ENCODE measurements at regions not wholly inside any gene's neighbourhood (a gene's known extent, or its start where the extent isn't known, plus 50 kb on each side); places are given as distances from the start of the nearest gene placed in this dataset.
"Not testable (repeated sequence)": the region's sequence is repeated elsewhere in the genome, so short reads cannot be mapped to it uniquely, and the experiment has no call there.

DNA sequence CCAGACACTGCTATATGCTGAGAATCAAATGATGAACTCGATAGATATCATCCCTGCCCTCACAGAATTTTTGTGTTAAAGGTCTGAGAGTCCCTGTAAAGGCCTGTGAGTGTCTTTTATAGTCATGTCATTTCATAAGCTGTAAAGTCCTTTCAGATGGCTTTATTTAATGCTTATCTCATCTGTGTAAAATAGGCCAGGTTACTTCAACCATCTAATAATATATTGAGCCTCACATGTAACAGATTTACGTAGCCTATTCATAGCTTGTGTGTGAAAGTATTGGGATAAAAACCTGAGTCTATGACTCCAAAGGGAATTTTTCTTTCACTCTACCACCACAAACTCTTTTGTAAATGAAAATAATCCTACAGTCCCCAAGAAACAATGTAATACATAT is 672.0 kb upstream of the SYT4 start:
- no peak overlapping the region for H3K27ac ChIP-seq

GRCh38 chr18:43950062-43950461 is 672.8 kb upstream of the SYT4 start:
- ATAC-seq (replicated peaks in 6 of 8): no peak
- Histone ChIP-seq H3K4me3 (no peak overlapping the region), H3K27ac (no peak overlapping the region), H3K4me1 (replicated peaks in 1 of 2) (peaks cover 0 to 4% of the 10 kb centered on the region in 2 donors)
- 48 to 92% (median 85%) methylated on average over 1 to 3 of the region's 3 CpGs; no CpG with 5 or more reads in 1 of the 10 experiments for WGBS, 10 experiments
- in situ Hi-C loops (cut with MboI; ENCODE audit: low pct_unique_long_range_greater_than_20kb in 2 of 9, low sequenced_read_pairs in 9 of 9, unreplicated experiment in 9 of 9): no loop called here

More for the DNA sequence above, 672.0 kb upstream of the SYT4 start:
- Histone ChIP-seq H3K4me1 (replicated peaks in 1 of 2) (peaks cover 0 to 4% of the 10 kb centered on the region in 2 donors), H3K4me3 (no peak overlapping the region)
- in situ Hi-C loops (cut with MboI; ENCODE audit: low pct_unique_long_range_greater_than_20kb in 2 of 9, low sequenced_read_pairs in 9 of 9, unreplicated experiment in 9 of 9): no loop called here
- WGBS, 10 experiments: 30 to 100% (median 86%) methylated on average over 1 to 2 of the region's 2 CpGs; no CpG with 5 or more reads in 1 of the 10 experiments
- peak in 1 of 8 experiments; percentile 42 for ATAC-seq (replicated peaks in 6 of 8)

DNA sequence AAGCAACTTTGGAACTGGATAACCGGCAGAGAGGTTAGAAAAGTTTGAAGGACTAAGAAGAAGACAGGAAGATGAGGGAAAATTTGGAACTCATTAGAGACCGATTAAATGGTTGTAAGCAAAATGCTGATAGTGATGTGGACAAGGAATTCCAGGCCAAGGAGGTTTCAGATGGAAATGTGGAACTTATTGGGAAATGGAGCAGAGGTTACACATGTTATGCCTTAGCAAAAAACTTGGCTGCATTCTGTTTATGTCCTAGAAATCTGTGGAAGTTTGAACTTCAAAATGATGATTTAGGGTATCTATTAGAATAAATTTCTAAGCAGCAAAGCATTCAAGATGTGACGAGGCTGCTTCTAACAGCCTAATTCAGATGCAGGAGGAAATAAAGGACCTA is 675.1 kb upstream of the SYT4 start:
- 14 to 100% (median 84%) methylated on average over 1 to 3 of the region's 3 CpGs for WGBS, 10 experiments
- ATAC-seq (replicated peaks in 6 of 8): no peak
- in situ Hi-C loops (cut with MboI; ENCODE audit: low pct_unique_long_range_greater_than_20kb in 2 of 9, low sequenced_read_pairs in 9 of 9, unreplicated experiment in 9 of 9): no loop called here
- Histone ChIP-seq H3K4me3 (no peak overlapping the region), H3K27ac (no peak overlapping the region), H3K4me1 (replicated peaks in 1 of 2) (peaks cover 0 to 4% of the 10 kb centered on the region in 2 donors)

DNA sequence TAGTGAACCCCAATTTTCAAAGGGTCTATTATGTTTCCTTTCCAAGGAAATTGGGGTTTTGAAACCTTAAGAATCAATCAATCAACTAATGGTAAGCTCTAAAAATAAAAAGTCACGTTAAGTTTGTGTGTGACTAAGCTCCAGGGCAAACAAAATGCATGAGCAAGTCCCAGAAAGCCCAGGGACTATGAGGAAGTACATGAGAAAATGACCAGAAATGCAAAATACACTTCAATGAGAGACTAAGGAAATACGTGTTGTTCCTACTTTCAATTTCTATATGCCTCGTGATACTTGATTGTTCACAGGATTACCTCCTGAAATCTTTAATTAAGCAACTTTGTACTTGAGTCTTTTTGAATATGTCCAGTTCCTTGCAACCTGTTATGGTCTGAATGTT is 684.4 kb upstream of the SYT4 start:
- peak in 2 of 8 experiments; percentile 16 to 59 for ATAC-seq (replicated peaks in 6 of 8)
- in situ Hi-C loops (cut with MboI; ENCODE audit: low pct_unique_long_range_greater_than_20kb in 2 of 9, low sequenced_read_pairs in 9 of 9, unreplicated experiment in 9 of 9): no loop called here
- Histone ChIP-seq H3K4me3 (no peak overlapping the region), H3K27ac (no peak overlapping the region), H3K4me1 (replicated peaks in 1 of 2) (peaks cover 0 to 2% of the 10 kb centered on the region in 2 donors)
- 0 to 89% (median 68%) methylated on average over 1 to 3 of the region's 3 CpGs; no CpG with 5 or more reads in 1 of the 10 experiments for WGBS, 10 experiments

GRCh38 chr18:43964666-43965065 is 687.4 kb upstream of the SYT4 start:
- Histone ChIP-seq H3K4me3 (no peak overlapping the region), H3K4me1 (replicated peaks in 1 of 2) (peaks cover 0 to 2% of the 10 kb centered on the region in 2 donors), H3K27ac (no peak overlapping the region)
- in situ Hi-C loops (cut with MboI; ENCODE audit: low pct_unique_long_range_greater_than_20kb in 2 of 9, low sequenced_read_pairs in 9 of 9, unreplicated experiment in 9 of 9): no loop called here
- 86 to 100% (median 100%) methylated on average over 1 of the region's 1 CpG; no CpG with 5 or more reads in 5 of the 10 experiments for WGBS, 10 experiments
- ATAC-seq (replicated peaks in 6 of 8): peak in 1 of 8 experiments; percentile 33

- 10 to 97% (median 82%) methylated on average over 1 to 4 of the region's 4 CpGs for whole genome bisulfite sequencing, 10 experiments
Observed at GRCh38 chr18:43965691-43966090, 688.4 kb upstream of the SYT4 start.

GRCh38 chr18:43970656-43971055 is 693.4 kb upstream of the SYT4 start:
- no peak for ATAC-seq (replicated peaks in 6 of 8)
- in situ Hi-C loops (cut with MboI; ENCODE audit: low pct_unique_long_range_greater_than_20kb in 2 of 9, low sequenced_read_pairs in 9 of 9, unreplicated experiment in 9 of 9): no loop called here
- Histone ChIP-seq H3K4me3 (no peak overlapping the region), H3K4me1 (replicated peaks in 1 of 2) (no peaks in the 10 kb centered on the region), H3K27ac (no peak overlapping the region)
- WGBS, 10 experiments: 90 to 91% methylated on average over 3 to 4 of the region's 4 CpGs; no CpG with 5 or more reads in 8 of the 10 experiments

More at GRCh38 chr18:43965691-43966090, 688.4 kb upstream of the SYT4 start:
- Histone ChIP-seq H3K4me1 (replicated peaks in 1 of 2) (peaks cover 0 to 2% of the 10 kb centered on the region in 2 donors), H3K27ac (no peak overlapping the region), H3K4me3 (no peak overlapping the region)
- no peak for ATAC-seq (replicated peaks in 6 of 8)
- in situ Hi-C loops (cut with MboI; ENCODE audit: low pct_unique_long_range_greater_than_20kb in 2 of 9, low sequenced_read_pairs in 9 of 9, unreplicated experiment in 9 of 9): no loop called here

GRCh38 chr18:43978174-43978573 is 700.9 kb upstream of the SYT4 start:
- H3K4me1 ChIP-seq (replicated peaks in 1 of 2): no peaks in the 10 kb centered on the region
- WGBS, 10 experiments: 28 to 100% (median 93%) methylated on average over 1 to 4 of the region's 4 CpGs; no CpG with 5 or more reads in 3 of the 10 experiments
- no peak overlapping the region for H3K27ac ChIP-seq
- in situ Hi-C loops (cut with MboI; ENCODE audit: low pct_unique_long_range_greater_than_20kb in 2 of 9, low sequenced_read_pairs in 9 of 9, unreplicated experiment in 9 of 9): no loop called here
- no peak for ATAC-seq (replicated peaks in 6 of 8)
- H3K4me3 ChIP-seq: no peak overlapping the region

- no peak for ATAC-seq (replicated peaks in 6 of 8)
- H3K27ac ChIP-seq: no peak overlapping the region
- H3K4me1 ChIP-seq (replicated peaks in 1 of 2): no peaks in the 10 kb centered on the region
- no peak overlapping the region for H3K4me3 ChIP-seq
- in situ Hi-C loops (cut with MboI; ENCODE audit: low pct_unique_long_range_greater_than_20kb in 2 of 9, low sequenced_read_pairs in 9 of 9, unreplicated experiment in 9 of 9): no loop called here
- 21 to 100% (median 92%) methylated on average over 2 to 4 of the region's 4 CpGs for WGBS, 10 experiments
Observed at GRCh38 chr18:43982582-43982981, 698.1 kb upstream of the SETBP1 start.

DNA sequence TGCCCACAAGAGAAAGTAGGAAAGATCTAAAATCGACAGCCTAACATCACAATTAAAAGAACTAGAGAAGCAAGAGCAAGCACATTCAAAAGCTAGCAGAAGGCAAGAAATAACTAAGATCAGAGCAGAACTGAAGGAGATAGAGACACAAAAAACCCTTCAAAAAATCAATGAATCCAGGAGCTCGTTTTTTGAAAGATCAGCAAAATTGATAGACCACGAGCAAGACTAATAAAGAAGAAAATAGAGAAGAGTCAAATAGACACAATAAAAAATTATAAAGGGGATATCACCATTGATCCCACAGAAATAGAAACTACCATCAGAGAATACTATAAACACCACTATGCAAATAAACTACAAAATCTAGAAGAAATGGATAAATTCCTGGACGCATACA is 693.6 kb upstream of the SETBP1 start:
- ATAC-seq (replicated peaks in 6 of 8); H3K4me1 ChIP-seq (replicated peaks in 1 of 2); in situ Hi-C loops (cut with MboI; ENCODE audit: low pct_unique_long_range_greater_than_20kb in 2 of 9, low sequenced_read_pairs in 9 of 9, unreplicated experiment in 9 of 9); H3K4me3 ChIP-seq; H3K27ac ChIP-seq: not testable (repeated sequence)
- WGBS, 10 experiments: 16 to 100% (median 76%) methylated on average over 1 to 4 of the region's 4 CpGs

- ATAC-seq (replicated peaks in 6 of 8): no peak
- in situ Hi-C loops (cut with MboI; ENCODE audit: low pct_unique_long_range_greater_than_20kb in 2 of 9, low sequenced_read_pairs in 9 of 9, unreplicated experiment in 9 of 9): no loop called here
- Histone ChIP-seq H3K4me3 (no peak overlapping the region), H3K4me1 (replicated peaks in 1 of 2) (peaks cover 0 to 3% of the 10 kb centered on the region in 2 donors), H3K27ac (no peak overlapping the region)
- WGBS, 10 experiments: 0 to 73% (median 47%) methylated on average over 1 of the region's 1 CpG
Observed at GRCh38 chr18:43992741-43993140, 687.9 kb upstream of the SETBP1 start.

- no peak overlapping the region for H3K4me3 ChIP-seq
- WGBS, 10 experiments: 0 to 89% (median 60%) methylated on average over 1 to 4 of the region's 4 CpGs; no CpG with 5 or more reads in 2 of the 10 experiments
- in situ Hi-C loops (cut with MboI; ENCODE audit: low pct_unique_long_range_greater_than_20kb in 2 of 9, low sequenced_read_pairs in 9 of 9, unreplicated experiment in 9 of 9): no loop called here
- no peak overlapping the region for H3K27ac ChIP-seq
- H3K4me1 ChIP-seq (replicated peaks in 1 of 2): peaks cover 0 to 3% of the 10 kb centered on the region in 2 donors
- ATAC-seq (replicated peaks in 6 of 8): no peak
Observed at GRCh38 chr18:43994381-43994780, 686.3 kb upstream of the SETBP1 start.

- Histone ChIP-seq H3K4me3 (no peak overlapping the region), H3K27ac (no peak overlapping the region), H3K4me1 (replicated peaks in 1 of 2) (no peaks in the 10 kb centered on the region)
- 40 to 93% (median 79%) methylated on average over 2 of the region's 2 CpGs; no CpG with 5 or more reads in 1 of the 10 experiments for WGBS, 10 experiments
- in situ Hi-C loops (cut with MboI; ENCODE audit: low pct_unique_long_range_greater_than_20kb in 2 of 9, low sequenced_read_pairs in 9 of 9, unreplicated experiment in 9 of 9): no loop called here
- ATAC-seq (replicated peaks in 6 of 8): no peak
Observed at GRCh38 chr18:44013871-44014270, 666.8 kb upstream of the SETBP1 start.

- H3K4me1 ChIP-seq (replicated peaks in 1 of 2): no peaks in the 10 kb centered on the region
- H3K4me3 ChIP-seq: no peak overlapping the region
- no peak overlapping the region for H3K27ac ChIP-seq
- in situ Hi-C loops (cut with MboI; ENCODE audit: low pct_unique_long_range_greater_than_20kb in 2 of 9, low sequenced_read_pairs in 9 of 9, unreplicated experiment in 9 of 9): no loop called here
- ATAC-seq (replicated peaks in 6 of 8): no peak
- 0 to 100% (median 78%) methylated on average over 1 of the region's 1 CpG for WGBS, 10 experiments
Observed at GRCh38 chr18:44025421-44025820, 655.3 kb upstream of the SETBP1 start.
